NCI-H460 (cell line): ENCODE measurements at regions not wholly inside any gene's neighbourhood (a gene's known extent, or its start where the extent isn't known, plus 50 kb on each side); places are given as distances from the start of the nearest gene placed in this dataset.
"Not testable (repeated sequence)": the region's sequence is repeated elsewhere in the genome, so short reads cannot be mapped to it uniquely, and the experiment has no call there.

Experiments used
- DNase-seq: peaks from one replicate; pipeline ENCODE4 v3.0.0-alpha.2; 2016; ENCODE audit warnings: low read depth; ENCODE audit errors: extremely low read depth

DNA sequence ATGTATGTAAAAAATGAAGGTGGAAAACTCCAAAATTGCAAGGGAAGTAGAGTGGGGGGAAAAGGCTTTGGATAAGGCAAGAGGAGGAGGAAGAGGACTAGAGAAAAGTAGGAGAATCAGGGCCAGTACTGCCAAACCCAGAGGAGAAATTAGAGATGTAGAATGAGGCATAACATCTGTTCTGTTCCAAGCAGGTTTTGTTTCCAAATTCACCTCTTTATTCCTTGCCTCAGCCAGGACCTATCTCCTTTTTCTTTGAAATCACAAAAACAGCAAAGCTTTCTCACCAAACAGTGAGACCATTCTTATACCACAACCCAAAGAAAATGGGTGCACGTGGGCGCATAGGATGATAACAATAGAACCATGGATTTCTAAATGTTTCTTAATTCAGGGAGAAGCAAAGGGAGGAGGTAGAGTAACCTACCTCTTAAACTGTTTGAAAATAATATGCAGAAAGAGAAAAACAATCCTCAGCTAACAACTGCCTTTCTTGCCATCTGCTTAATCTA is 383.3 kb upstream of the PKN2 start:
- DNase-seq: no peak

DNA sequence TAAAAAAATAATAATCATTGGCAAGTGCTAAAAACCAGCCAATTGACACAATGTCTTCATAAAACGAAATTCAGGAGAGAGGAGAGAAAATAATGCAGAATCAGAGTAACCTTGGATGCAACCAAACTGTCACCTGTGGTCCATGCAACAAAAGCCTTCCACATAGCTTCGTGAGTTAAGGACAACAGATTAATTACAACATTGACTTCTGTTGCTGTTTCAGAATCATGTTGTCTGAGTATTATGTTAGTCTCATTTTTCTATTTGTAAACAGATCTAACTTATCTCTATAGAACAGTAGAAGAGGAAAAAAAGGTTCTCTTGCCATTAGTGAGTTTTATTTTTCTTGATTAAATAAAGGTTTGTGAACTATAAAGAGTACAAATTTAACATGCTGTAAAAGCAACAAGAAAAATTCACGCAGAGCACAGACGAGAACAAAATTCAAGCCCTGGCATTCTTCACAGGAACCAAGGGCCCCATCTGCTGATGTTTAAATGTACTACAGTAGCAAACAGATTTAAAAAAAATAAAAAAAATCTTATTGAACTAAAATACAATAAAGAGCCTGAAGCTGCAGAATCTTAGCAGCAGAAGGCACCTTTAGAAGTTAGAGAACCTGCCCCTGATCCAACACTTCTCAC is 381.1 kb upstream of the PKN2 start:
- DNase-seq: no peak

- DNase-seq: no peak
Measured at GRCh38 chr1:88311265-88311664, 372.8 kb upstream of the PKN2 start.

DNA sequence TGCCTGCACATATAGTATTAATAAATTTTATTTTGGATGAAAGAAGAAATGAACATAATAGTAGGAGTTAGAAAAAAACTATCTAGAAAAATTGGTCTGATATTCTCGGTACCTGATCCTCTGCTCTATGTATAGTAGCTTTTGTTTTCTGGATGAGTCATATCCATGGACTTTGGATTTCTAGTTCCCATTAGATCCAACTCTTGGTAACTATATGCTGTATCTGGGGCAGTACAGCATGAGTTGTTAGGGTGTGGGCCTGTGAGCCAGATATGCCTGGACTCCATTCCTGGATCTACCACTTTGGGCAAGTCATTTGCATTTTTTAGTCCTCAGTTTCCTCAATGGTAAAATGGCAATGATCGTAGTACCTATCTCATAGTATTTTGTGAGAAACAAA is 372.2 kb upstream of the PKN2 start:
- DNase-seq: no peak

GRCh38 chr1:88317396-88317795 is 366.7 kb upstream of the PKN2 start:
- DNase-seq: no peak

DNA sequence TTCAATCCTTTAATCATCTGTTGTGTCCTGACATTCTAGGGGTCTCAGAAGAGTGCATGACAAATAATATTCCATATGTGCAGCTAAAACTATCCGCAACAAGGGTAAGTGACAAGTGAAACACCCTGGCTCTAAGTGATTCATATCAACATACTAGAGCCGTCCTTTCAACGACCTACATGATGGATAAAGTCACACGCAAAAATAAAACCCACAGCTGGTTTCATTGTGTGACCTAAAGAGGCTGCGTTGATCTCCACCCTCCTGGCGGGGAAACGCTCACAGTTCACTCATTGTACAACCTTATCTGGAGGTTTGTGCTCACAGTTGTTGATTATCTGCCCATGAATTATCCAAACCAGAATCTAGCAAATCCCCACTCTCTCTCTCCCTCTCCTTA is 365.3 kb upstream of the PKN2 start:
- DNase-seq: no peak

DNA sequence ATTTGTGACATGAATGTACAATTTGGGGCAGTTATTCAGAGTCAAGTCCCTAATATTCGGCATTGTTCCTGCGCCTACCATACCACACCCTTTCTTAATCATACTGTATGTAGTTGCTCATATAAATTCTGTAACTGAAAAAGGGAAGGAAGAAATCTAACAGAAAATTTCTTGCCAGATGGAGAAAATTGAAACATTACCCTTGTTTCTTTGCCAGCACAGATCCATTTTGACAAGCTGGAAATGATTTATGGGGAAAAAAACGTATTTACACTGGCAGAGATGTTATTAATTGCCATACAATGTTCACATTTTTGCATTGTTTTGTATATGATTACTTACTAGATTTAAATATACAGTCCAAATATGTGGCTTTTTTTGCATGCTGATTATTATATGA is 363.8 kb upstream of the PKN2 start:
- no peak for DNase-seq

GRCh38 chr1:88321706-88322105 is 362.4 kb upstream of the PKN2 start:
- DNase-seq: no peak

DNA sequence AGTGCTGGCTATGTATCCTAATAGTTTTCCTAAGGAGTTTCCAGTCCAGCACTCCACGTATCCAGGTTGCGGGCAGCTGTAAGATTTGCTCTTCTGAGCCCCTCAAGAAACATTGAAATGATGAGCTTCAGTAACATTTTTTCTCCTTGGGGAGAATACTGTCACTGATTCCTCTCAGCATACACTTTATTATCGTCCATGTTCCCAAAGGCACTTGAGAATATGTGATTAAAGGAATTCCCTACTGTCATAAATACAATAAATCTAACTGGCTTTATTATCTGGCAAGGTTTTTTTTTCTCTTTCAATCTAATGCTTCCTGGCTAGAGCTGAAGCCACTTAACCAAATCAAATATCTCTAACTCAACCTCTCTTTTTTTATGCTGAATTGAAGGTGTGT is 359.2 kb upstream of the PKN2 start:
- DNase-seq: no peak

DNA sequence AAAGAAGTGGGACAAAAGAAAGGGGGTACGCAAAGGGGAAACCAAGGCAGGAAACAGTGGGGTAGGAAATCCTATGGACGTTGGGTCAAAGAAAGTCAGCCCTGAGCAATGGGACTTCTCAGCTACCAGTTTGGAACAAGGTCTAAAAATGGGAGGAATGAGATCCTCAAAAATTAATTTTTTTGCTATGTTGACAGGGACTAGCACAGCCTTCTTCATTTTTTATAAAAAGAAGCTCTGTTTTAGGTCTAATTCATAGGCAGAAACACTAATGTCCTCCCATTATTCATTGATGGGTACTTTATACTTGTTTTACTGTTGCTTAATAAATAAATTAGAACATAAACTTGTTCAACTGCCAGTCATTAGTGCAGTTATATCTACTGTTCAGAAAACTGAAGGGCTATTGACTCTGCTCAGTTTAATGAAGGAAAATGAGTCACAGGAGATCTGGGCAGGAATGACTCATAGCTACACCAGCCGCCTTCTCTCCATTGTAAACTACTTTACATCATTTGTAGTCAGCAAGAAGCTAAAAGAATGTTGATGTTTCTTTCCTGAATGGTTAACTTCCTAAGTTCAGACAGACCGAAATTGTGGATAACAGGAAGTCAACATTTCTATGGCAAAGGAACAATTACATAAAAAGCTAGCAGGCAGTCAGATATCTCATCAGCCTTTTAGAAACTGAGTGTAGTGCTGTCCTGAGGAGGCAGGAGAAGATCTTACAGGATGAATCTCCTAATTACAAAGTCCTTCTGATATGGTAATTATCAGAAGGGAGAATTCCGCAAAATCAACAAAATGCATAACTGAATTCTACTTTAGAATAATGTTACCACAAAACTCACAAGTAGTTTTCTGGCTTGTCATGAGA is 356.4 kb upstream of the PKN2 start:
- no peak for DNase-seq

GRCh38 chr1:88330201-88330600 is 353.9 kb upstream of the PKN2 start:
- DNase-seq: no peak

GRCh38 chr1:88333086-88333695 is 350.9 kb upstream of the PKN2 start:
- DNase-seq: no peak

- DNase-seq: no peak
Measured at GRCh38 chr1:88341447-88341846, 342.6 kb upstream of the PKN2 start.

DNA sequence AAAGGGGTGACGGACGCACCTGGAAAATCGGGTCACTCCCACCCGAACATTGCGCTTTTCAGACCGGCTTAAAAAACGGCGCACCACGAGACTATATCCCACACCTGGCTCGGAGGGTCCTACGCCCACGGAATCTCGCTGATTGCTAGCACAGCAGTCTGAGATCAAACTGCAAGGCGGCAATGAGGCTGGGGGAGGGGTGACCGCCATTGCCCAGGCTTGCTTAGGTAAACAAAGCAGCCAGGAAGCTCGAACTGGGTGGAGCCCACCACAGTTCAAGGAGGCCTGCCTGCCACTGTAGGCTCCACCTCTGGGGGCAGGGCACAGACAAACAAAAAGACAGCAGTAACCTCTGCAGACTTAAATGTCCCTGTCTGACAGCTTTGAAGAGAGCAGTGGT is 342.0 kb upstream of the PKN2 start:
- not testable (repeated sequence) for DNase-seq

- no peak for DNase-seq
Measured at GRCh38 chr1:88350648-88351047, 333.4 kb upstream of the PKN2 start.

DNA sequence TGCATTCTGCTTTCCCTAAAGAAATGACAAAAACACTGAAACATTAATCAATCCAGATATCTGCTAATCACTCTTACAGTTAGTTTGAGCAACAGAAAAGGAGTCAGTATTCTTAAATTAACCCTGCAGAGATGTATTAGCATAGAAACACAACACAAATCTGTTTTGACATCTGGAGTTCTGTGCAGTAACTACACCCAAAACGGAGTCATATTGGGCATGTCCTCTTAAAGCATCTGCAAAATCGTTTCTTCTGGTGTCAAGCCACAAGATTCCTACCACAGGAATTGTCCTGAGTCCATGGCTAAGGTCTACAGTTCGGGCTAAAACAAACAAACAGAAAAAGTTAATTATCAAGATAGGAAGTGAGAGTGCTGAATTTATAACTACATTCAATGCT is 332.1 kb upstream of the PKN2 start:
- DNase-seq: no peak

- DNase-seq: no peak
Measured at GRCh38 chr1:88354256-88354655, 329.8 kb upstream of the PKN2 start.

- DNase-seq: no peak
Measured at GRCh38 chr1:88357729-88358128, 326.3 kb upstream of the PKN2 start.

- no peak for DNase-seq
Measured at GRCh38 chr1:88371436-88372023, 312.5 kb upstream of the PKN2 start.

GRCh38 chr1:88375977-88376376 is 308.1 kb upstream of the PKN2 start:
- no peak for DNase-seq

- no peak for DNase-seq
Measured at GRCh38 chr1:88376421-88376820, 307.7 kb upstream of the PKN2 start.
